H9 (cell line): ENCODE measurements at regions not wholly inside any gene's neighbourhood (a gene's known extent, or its start where the extent isn't known, plus 50 kb on each side); places are given as distances from the start of the nearest gene placed in this dataset.

ENCODE experiments used
- DNase-seq: peaks from one replicate; pipeline ENCODE4 v3.0.0-alpha.2; 2017
- H2AFZ ChIP-seq: one replicate; pipeline ENCODE4 v1.6.1; 2013; ENCODE audit warnings: mild to moderate bottlenecking, low read length, control low read depth, moderate library complexity
- H2AK5ac ChIP-seq: 2 replicates; pipeline ENCODE4 v1.6.1; 2013; ENCODE audit warnings: low read length, control low read depth, mixed read lengths; ENCODE audit not compliant: insufficient read length
- H2BK120ac ChIP-seq: one replicate; pipeline ENCODE4 v1.6.1; 2013; ENCODE audit warnings: low read depth, mild to moderate bottlenecking, low read length, control low read depth, inconsistent platforms; ENCODE audit not compliant: poor library complexity, severe bottlenecking
- H2BK12ac ChIP-seq: 2 replicates; pipeline ENCODE4 v1.6.1; 2013; ENCODE audit warnings: low read length, control low read depth, mixed read lengths, low read depth; ENCODE audit not compliant: insufficient read length
- H2BK15ac ChIP-seq: 2 replicates; pipeline ENCODE4 v1.6.1; 2013; ENCODE audit warnings: low read depth, low read length, control low read depth
- H2BK20ac ChIP-seq: one replicate; pipeline ENCODE4 v1.6.1; 2013; ENCODE audit warnings: low read depth, mild to moderate bottlenecking, low read length, control low read depth, inconsistent platforms; ENCODE audit not compliant: poor library complexity, severe bottlenecking
- H2BK5ac ChIP-seq: 2 replicates; pipeline ENCODE4 v1.6.1; 2013; ENCODE audit warnings: low read length, control low read depth, mixed read lengths; ENCODE audit not compliant: insufficient read length
- H3K14ac ChIP-seq: 2 replicates; pipeline ENCODE4 v1.6.1; 2013; ENCODE audit warnings: low read length, control low read depth; ENCODE audit not compliant: insufficient read depth
- H3K18ac ChIP-seq: 2 replicates; pipeline ENCODE4 v1.6.1; 2013; ENCODE audit warnings: low read depth, mild to moderate bottlenecking, mixed read lengths, low read length, control low read depth; ENCODE audit not compliant: insufficient read length
- H3K23ac ChIP-seq: 2 replicates; pipeline ENCODE4 v1.6.1; 2013; ENCODE audit warnings: low read length, control low read depth, mixed read lengths, low read depth; ENCODE audit not compliant: insufficient read length
- H3K23me2 ChIP-seq: 2 replicates; pipeline ENCODE4 v1.6.1; 2013; ENCODE audit warnings: low read depth, mild to moderate bottlenecking, mixed read lengths, low read length, control low read depth; ENCODE audit not compliant: insufficient read length, poor library complexity, severe bottlenecking
- H3K27ac ChIP-seq: 2 replicates; pipeline ENCODE4 v1.5.1; 2013; ENCODE audit warnings: low read length, control low read depth, mixed read lengths, low read depth; ENCODE audit not compliant: insufficient read length
- H3K27me3 ChIP-seq: 2 replicates; pipeline ENCODE4 v1.6.1; 2013; ENCODE audit warnings: low read length, control low read depth, inconsistent platforms; ENCODE audit not compliant: insufficient read depth
- H3K4ac ChIP-seq: 2 replicates; pipeline ENCODE4 v1.6.1; 2013; ENCODE audit warnings: low read depth, mild to moderate bottlenecking, control low read depth, inconsistent platforms, low read length, moderate library complexity
- H3K4me1 ChIP-seq: 2 replicates; pipeline ENCODE4 v1.6.1; 2013; ENCODE audit warnings: low read length, control low read depth, inconsistent platforms; ENCODE audit not compliant: insufficient read depth
- H3K4me2 ChIP-seq: 2 replicates; pipeline ENCODE4 v1.6.1; 2013; ENCODE audit warnings: low read length, control low read depth, mixed read lengths; ENCODE audit not compliant: insufficient read length, insufficient read depth
- H3K56ac ChIP-seq: 2 replicates; pipeline ENCODE4 v1.6.1; 2013; ENCODE audit warnings: low read depth, mild to moderate bottlenecking, mixed read lengths, low read length, control low read depth; ENCODE audit not compliant: insufficient read length
- H3K79me1 ChIP-seq: 2 replicates; pipeline ENCODE4 v1.6.1; 2013; ENCODE audit warnings: low read depth, mild to moderate bottlenecking, moderate library complexity, low read length, control low read depth, inconsistent platforms; ENCODE audit not compliant: insufficient read depth, poor library complexity, severe bottlenecking
- H3K79me2 ChIP-seq: 2 replicates; pipeline ENCODE4 v1.6.1; 2013; ENCODE audit warnings: low read length, control low read depth, inconsistent platforms; ENCODE audit not compliant: insufficient read depth
- H3K9ac ChIP-seq: 2 replicates; pipeline ENCODE4 v1.6.1; 2013; ENCODE audit warnings: low read length, control low read depth, mixed read lengths; ENCODE audit not compliant: insufficient read length; ENCODE audit errors: extremely low read depth
- H3K9me3 ChIP-seq: one replicate; pipeline ENCODE4 v1.6.1; 2013; ENCODE audit warnings: low read depth, low read length, inconsistent platforms; ENCODE audit not compliant: control insufficient read depth
- H3T11ph ChIP-seq: one replicate; pipeline ENCODE4 v1.6.1; 2013; ENCODE audit warnings: mild to moderate bottlenecking, low read length, control low read depth, inconsistent platforms
- H4K20me1 ChIP-seq: one replicate; pipeline ENCODE4 v1.6.1; 2013; ENCODE audit not compliant: control insufficient read depth, insufficient read length, insufficient read depth
- H4K5ac ChIP-seq: 2 replicates; pipeline ENCODE4 v1.6.1; 2013; ENCODE audit warnings: low read depth, mild to moderate bottlenecking, mixed read lengths, low read length, control low read depth; ENCODE audit not compliant: insufficient read length
- H4K8ac ChIP-seq: replicated peaks from 2 replicates; pipeline ENCODE4 v1.6.1; 2013; ENCODE audit warnings: low read length, control low read depth, mixed read lengths, low read depth; ENCODE audit not compliant: insufficient read length
- H4K91ac ChIP-seq: 2 replicates; pipeline ENCODE4 v1.6.1; 2013; ENCODE audit warnings: low read depth, mild to moderate bottlenecking, moderate library complexity, mixed read lengths, low read length, control low read depth; ENCODE audit not compliant: insufficient read length
- H3K27ac Mint-ChIP-seq, 3 experiments: 2 replicates in 2 of 3; 3 replicates in 1 of 3; pipeline ENCODE4 v1.8.0; 2020 to 2021; ENCODE audit warnings: mixed read lengths in 3 of 3, mild to moderate bottlenecking in 1 of 3, moderate library complexity in 1 of 3
- H3K27me3 Mint-ChIP-seq: 2 replicates; pipeline ENCODE4 v1.8.0; 2021; ENCODE audit warnings: low read depth, mild to moderate bottlenecking, moderate library complexity, mixed read lengths
- H3K36me3 Mint-ChIP-seq, 3 experiments: 2 replicates in 2 of 3; 3 replicates in 1 of 3; pipeline ENCODE4 v1.8.0; 2020 to 2021; ENCODE audit warnings: low read depth in 3 of 3, mixed read lengths in 3 of 3; ENCODE audit not compliant: insufficient read depth in 1 of 3
- H3K4me1 Mint-ChIP-seq, 2 experiments: 2 replicates each; pipeline ENCODE4 v1.8.0; 2020; ENCODE audit warnings: mixed read lengths in 2 of 2
- H3K4me3 Mint-ChIP-seq, 2 experiments: 2 replicates in 1 of 2; 3 replicates in 1 of 2; pipeline ENCODE4 v1.8.0; 2020 to 2021; ENCODE audit warnings: mild to moderate bottlenecking in 2 of 2, mixed read lengths in 2 of 2, moderate library complexity in 1 of 2
- H3K9me3 Mint-ChIP-seq, 2 experiments: 2 replicates in 1 of 2; 3 replicates in 1 of 2; pipeline ENCODE4 v1.8.0; 2020; ENCODE audit warnings: mild to moderate bottlenecking in 2 of 2, mixed read lengths in 2 of 2, moderate library complexity in 1 of 2
- WGBS: extraction: QIAGEN DNeasy Blood & Tissue Kit; methylation state at CpG from one replicate; pipeline ENCODE4 v1.1.7; 2013; ENCODE audit warnings: missing lambda C conversion rate, low lambda C conversion rate, mixed read lengths; ENCODE audit not compliant: insufficient read length; ENCODE audit errors: extremely low coverage; 5-methylcytosine and 5-hydroxymethylcytosine counted together
- TF ChIP-seq, protein P1 (sequence below): fragments of 200-600 bp; sonication (generic); conservative IDR thresholded peaks from 3 replicates; pipeline ENCODE4 v1.8.0; 2021; ENCODE audit warnings: antibody characterized with exemption, mild to moderate bottlenecking

DNA sequence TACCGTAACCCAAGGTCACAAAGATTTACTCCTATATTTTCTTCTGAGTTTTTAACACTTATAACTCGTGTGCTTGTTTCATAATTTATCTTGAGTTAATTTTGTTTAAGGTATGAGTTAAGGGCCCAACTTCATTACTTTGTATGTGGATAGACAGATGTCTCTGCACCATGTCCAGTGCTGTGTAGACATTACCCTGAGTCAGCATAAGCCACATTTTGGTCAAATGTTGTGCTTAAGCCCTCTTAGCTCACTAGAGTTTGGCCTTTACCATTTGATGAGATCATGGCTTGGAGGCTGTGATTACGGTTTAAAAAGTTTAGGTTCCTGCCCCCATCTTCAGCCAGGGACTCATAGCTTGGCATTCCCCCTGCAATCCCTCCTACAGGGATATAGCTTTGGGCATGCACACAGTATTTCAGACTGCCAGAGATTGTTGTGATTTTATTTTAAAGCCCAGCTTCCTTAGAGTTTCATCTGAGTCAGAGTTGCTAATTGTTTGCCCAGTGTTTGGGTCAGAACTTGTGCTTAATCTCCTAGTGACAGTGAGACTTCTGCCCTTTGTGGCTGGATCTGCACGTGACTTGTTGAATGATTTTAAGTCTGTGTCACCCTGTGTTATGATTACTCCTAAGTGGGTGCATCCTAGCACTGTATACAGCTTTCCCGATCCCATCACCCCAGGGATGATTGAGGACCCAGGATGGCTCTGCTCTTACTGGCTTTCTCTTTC lies 393.1 kb downstream of the CNTNAP4 start:
- H3K9ac ChIP-seq = no peak overlapping the region
- H4K8ac ChIP-seq = no peak overlapping the region
- H4K91ac ChIP-seq = no peak overlapping the region
- no peak for DNase-seq
- H3K27ac ChIP-seq = no peak overlapping the region
- H3K9me3 ChIP-seq = no peaks in the 10 kb centered on the region
- H3K4ac ChIP-seq = no peak overlapping the region
- H3K18ac ChIP-seq = no peak overlapping the region
- H3K4me2 ChIP-seq = no peak overlapping the region
- Mint-ChIP-seq H3K4me1 (peaks cover 2 to 5% of the 10 kb centered on the region in 2 experiments), H3K36me3 (no peaks in the 10 kb centered on the region), H3K27ac (no peak overlapping the region; a peak in 1 of 7 replicates), H3K27me3 (no peaks in the 10 kb centered on the region), H3K9me3 (no peaks in the 10 kb centered on the region), H3K4me3 (no peak overlapping the region)
- no peak overlapping the region for H2BK20ac ChIP-seq
- no peak overlapping the region for H2AFZ ChIP-seq
- no peaks in the 10 kb centered on the region for H3K27me3 ChIP-seq
- no peak overlapping the region for H2BK15ac ChIP-seq
- H4K5ac ChIP-seq = no peak overlapping the region
- no peaks in the 10 kb centered on the region for H3K79me1 ChIP-seq
- no peak overlapping the region for H3K56ac ChIP-seq
- no peaks in the 10 kb centered on the region for H3K23me2 ChIP-seq
- TF ChIP-seq, protein P1, sequence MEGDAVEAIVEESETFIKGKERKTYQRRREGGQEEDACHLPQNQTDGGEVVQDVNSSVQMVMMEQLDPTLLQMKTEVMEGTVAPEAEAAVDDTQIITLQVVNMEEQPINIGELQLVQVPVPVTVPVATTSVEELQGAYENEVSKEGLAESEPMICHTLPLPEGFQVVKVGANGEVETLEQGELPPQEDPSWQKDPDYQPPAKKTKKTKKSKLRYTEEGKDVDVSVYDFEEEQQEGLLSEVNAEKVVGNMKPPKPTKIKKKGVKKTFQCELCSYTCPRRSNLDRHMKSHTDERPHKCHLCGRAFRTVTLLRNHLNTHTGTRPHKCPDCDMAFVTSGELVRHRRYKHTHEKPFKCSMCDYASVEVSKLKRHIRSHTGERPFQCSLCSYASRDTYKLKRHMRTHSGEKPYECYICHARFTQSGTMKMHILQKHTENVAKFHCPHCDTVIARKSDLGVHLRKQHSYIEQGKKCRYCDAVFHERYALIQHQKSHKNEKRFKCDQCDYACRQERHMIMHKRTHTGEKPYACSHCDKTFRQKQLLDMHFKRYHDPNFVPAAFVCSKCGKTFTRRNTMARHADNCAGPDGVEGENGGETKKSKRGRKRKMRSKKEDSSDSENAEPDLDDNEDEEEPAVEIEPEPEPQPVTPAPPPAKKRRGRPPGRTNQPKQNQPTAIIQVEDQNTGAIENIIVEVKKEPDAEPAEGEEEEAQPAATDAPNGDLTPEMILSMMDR = no peak
- no peak overlapping the region for H2BK5ac ChIP-seq
- WGBS = no CpG with 5 or more reads among the region's 5 CpGs
- H3K79me2 ChIP-seq = no peaks in the 10 kb centered on the region
- no peak overlapping the region for H3T11ph ChIP-seq
- no peak overlapping the region for H2BK120ac ChIP-seq
- H3K23ac ChIP-seq = no peak overlapping the region
- H4K20me1 ChIP-seq = no peaks in the 10 kb centered on the region
- H2AK5ac ChIP-seq = no peak overlapping the region
- H3K4me1 ChIP-seq = no peaks in the 10 kb centered on the region
- H2BK12ac ChIP-seq = no peak overlapping the region
- H3K14ac ChIP-seq = no peak overlapping the region
